ENCODE measurements at regions not wholly inside any gene's neighbourhood (a gene's known extent, or its start where the extent isn't known, plus 50 kb on each side); places are given as distances from the start of the nearest gene placed in this dataset.
"Not testable (repeated sequence)": the region's sequence is repeated elsewhere in the genome, so short reads cannot be mapped to it uniquely, and the experiment has no call there.

GRCh38 chr2:21812766-21813165, 689.0 kb downstream of the TDRD15 start:
- DNase-seq, result no peak

- DNase-seq, result no peak
Measured at GRCh38 chr2:21814588-21815149, 690.9 kb downstream of the TDRD15 start.

GRCh38 chr2:21818212-21818795, 694.5 kb downstream of the TDRD15 start:
- DNase-seq, result no peak

GRCh38 chr2:21819454-21819853, 695.7 kb downstream of the TDRD15 start:
- DNase-seq, result no peak

GRCh38 chr2:21820271-21820670, 696.5 kb downstream of the TDRD15 start:
- no peak for DNase-seq

GRCh38 chr2:21821672-21822227, 698.0 kb downstream of the TDRD15 start:
- DNase-seq, result no peak

GRCh38 chr2:21822505-21822904, 698.7 kb downstream of the TDRD15 start:
- DNase-seq, result no peak

GRCh38 chr2:21833767-21834166, 710.0 kb downstream of the TDRD15 start:
- no peak for DNase-seq

GRCh38 chr2:21836261-21836660, 712.5 kb downstream of the TDRD15 start:
- no peak for DNase-seq

GRCh38 chr2:21836719-21837118, 713.0 kb downstream of the TDRD15 start:
- DNase-seq, result no peak

- no peak for DNase-seq
Measured at GRCh38 chr2:21837168-21837960, 713.6 kb downstream of the TDRD15 start.

- no peak for DNase-seq
Measured at GRCh38 chr2:21841341-21841740, 717.6 kb downstream of the TDRD15 start.

GRCh38 chr2:21850367-21850766, 726.6 kb downstream of the TDRD15 start:
- DNase-seq, result not testable (repeated sequence)

- no peak for DNase-seq
Measured at GRCh38 chr2:21854938-21855337, 731.2 kb downstream of the TDRD15 start.

GRCh38 chr2:21856708-21857107, 732.9 kb downstream of the TDRD15 start:
- no peak for DNase-seq

GRCh38 chr2:21860907-21861306, 737.1 kb downstream of the TDRD15 start:
- DNase-seq, result no peak

- no peak for DNase-seq
Measured at GRCh38 chr2:21866316-21866715, 742.5 kb downstream of the TDRD15 start.

GRCh38 chr2:21887881-21888280, 764.1 kb downstream of the TDRD15 start:
- no peak for DNase-seq

- no peak for DNase-seq
Measured at GRCh38 chr2:21890041-21890440, 766.3 kb downstream of the TDRD15 start.

GRCh38 chr2:21890716-21891115, 766.9 kb downstream of the TDRD15 start:
- no peak for DNase-seq

GRCh38 chr2:21891191-21891590, 767.4 kb downstream of the TDRD15 start:
- DNase-seq, result no peak

- DNase-seq, result no peak
Measured at GRCh38 chr2:21892140-21892539, 768.4 kb downstream of the TDRD15 start.

- no peak for DNase-seq
Measured at GRCh38 chr2:21895200-21895599, 771.4 kb downstream of the TDRD15 start.
